ENCODE measurements at regions not wholly inside any gene's neighbourhood (a gene's known extent, or its start where the extent isn't known, plus 50 kb on each side); places are given as distances from the start of the nearest gene placed in this dataset.

- TF ChIP-seq BMI1 (IDR thresholded peaks at IDR 0.05; ENCODE audit: low read length) (no peak), ZBTB11 (CRISPR knock-in tag; IDR thresholded peaks at IDR 0.05) (no peak)
Observed at GRCh38 chr9:134263596-134263995, 62.7 kb upstream of the RXRA start.
